Neural progenitor cell (in vitro differentiated cells): ENCODE measurements at regions not wholly inside any gene's neighbourhood (a gene's known extent, or its start where the extent isn't known, plus 50 kb on each side); places are given as distances from the start of the nearest gene placed in this dataset.

Source experiments
- DNase-seq: peaks from one replicate; pipeline ENCODE4 v3.0.0-alpha.2; 2016; ENCODE audit warnings: low spot score
- H2AFZ ChIP-seq: fragments of 200-600 bp; sonication (generic); replicated peaks from 2 replicates; pipeline ENCODE4 v1.6.1; 2016; ENCODE audit warnings: antibody characterized with exemption
- H3F3A ChIP-seq: fragments of 200-600 bp; sonication (generic); 2 replicates; pipeline ENCODE4 v1.6.1; 2016; ENCODE audit warnings: antibody characterized with exemption, low read depth
- H3K27ac ChIP-seq: fragments of 200-600 bp; sonication (generic); 2 replicates; pipeline ENCODE4 v1.5.1; 2016; ENCODE audit warnings: mild to moderate bottlenecking
- H3K27me3 ChIP-seq: fragments of 200-600 bp; sonication (generic); 2 replicates; pipeline ENCODE4 v1.6.1; 2016; ENCODE audit warnings: mild to moderate bottlenecking, moderate library complexity
- H3K36me3 ChIP-seq: fragments of 200-600 bp; sonication (generic); 2 replicates; pipeline ENCODE4 v1.5.1; 2016
- H3K4me1 ChIP-seq: fragments of 200-600 bp; sonication (generic); 2 replicates; pipeline ENCODE4 v1.6.1; 2016; ENCODE audit warnings: mixed run types
- H3K4me2 ChIP-seq: fragments of 200-600 bp; sonication (generic); 2 replicates; pipeline ENCODE4 v1.6.1; 2016
- H3K4me3 ChIP-seq: fragments of 200-600 bp; sonication (generic); 2 replicates; pipeline ENCODE4 v1.5.1; 2016
- H3K79me2 ChIP-seq: fragments of 200-600 bp; sonication (generic); 2 replicates; pipeline ENCODE4 v1.6.1; 2016; ENCODE audit warnings: low read depth
- H3K9ac ChIP-seq: fragments of 200-600 bp; sonication (generic); 2 replicates; pipeline ENCODE4 v1.6.1; 2016
- H3K9me3 ChIP-seq: fragments of 200-600 bp; sonication (generic); 2 replicates; pipeline ENCODE4 v1.5.1; 2016; ENCODE audit warnings: low read depth
- H4K20me1 ChIP-seq: fragments of 200-600 bp; sonication (generic); 2 replicates; pipeline ENCODE4 v1.6.1; 2016; ENCODE audit warnings: low read depth
- H3K27ac Mint-ChIP-seq: 3 replicates; pipeline ENCODE4 v1.8.0; 2021; ENCODE audit warnings: mixed read lengths
- H3K27me3 Mint-ChIP-seq: 2 replicates; pipeline ENCODE4 v1.8.0; 2022; ENCODE audit warnings: low read depth, mild to moderate bottlenecking, inconsistent platforms, moderate library complexity, mixed read lengths; ENCODE audit not compliant: insufficient read depth
- H3K36me3 Mint-ChIP-seq: 3 replicates; pipeline ENCODE4 v1.8.0; 2021; ENCODE audit warnings: mixed read lengths
- H3K4me1 Mint-ChIP-seq: 3 replicates; pipeline ENCODE4 v1.8.0; 2021; ENCODE audit warnings: mixed read lengths
- H3K4me3 Mint-ChIP-seq: 3 replicates; pipeline ENCODE4 v1.8.0; 2021; ENCODE audit warnings: mild to moderate bottlenecking, moderate library complexity, mixed read lengths
- H3K9me3 Mint-ChIP-seq: 3 replicates; pipeline ENCODE4 v1.8.0; 2020; ENCODE audit warnings: mixed read lengths
- CTCF ChIP-seq: fragments of 200-600 bp; sonication (generic); IDR thresholded peaks from 2 replicates; pipeline ENCODE4 v1.5.1; 2017; ENCODE audit warnings: antibody characterized with exemption, mild to moderate bottlenecking
- EZH2 ChIP-seq: fragments of 200-600 bp; sonication (generic); IDR thresholded peaks from 2 replicates; pipeline ENCODE4 v1.6.1; 2017; ENCODE audit warnings: antibody characterized with exemption, mild to moderate bottlenecking, moderate library complexity
- EZH2phosphoT487 ChIP-seq: fragments of 200-600 bp; sonication (generic); IDR thresholded peaks from 2 replicates; pipeline ENCODE4 v1.6.1; 2017; ENCODE audit warnings: antibody characterized with exemption

- peaks cover 3% of the 10 kb centered on the region for H3K9me3 Mint-ChIP-seq
These were observed 222.7 kb upstream of the MCHR2 start for GRCh38 chr6:100216760-100217159.

DNA sequence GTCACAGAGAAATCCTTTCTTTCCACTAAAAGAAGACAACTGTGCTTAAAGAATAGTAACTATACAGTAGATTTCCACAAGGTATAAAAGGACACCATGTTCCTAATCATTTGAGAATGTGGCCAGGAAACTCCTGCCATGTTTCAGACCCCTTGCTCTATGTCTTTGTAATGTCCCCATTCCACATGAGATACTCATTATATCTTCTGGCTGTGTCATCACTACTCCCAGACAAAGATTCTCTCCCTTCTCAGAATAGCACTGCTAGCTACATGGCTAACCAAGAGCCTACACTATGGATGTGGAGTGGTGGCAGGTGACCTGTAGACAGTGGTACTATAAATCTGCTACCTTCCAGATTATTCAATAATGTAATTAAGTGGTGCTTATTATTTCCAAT lies 218.1 kb upstream of the MCHR2 start:
- Histone ChIP-seq H3K9me3 (no peaks in the 10 kb centered on the region), H3K27ac (no peak overlapping the region), H3K4me1 (peaks cover 31% of the 10 kb centered on the region), H3K27me3 (no peaks in the 10 kb centered on the region), H3K9ac (no peak overlapping the region), H3F3A (peaks cover 15% of the 10 kb centered on the region), H3K79me2 (no peaks in the 10 kb centered on the region), H3K4me3 (no peak overlapping the region), H3K4me2 (no peak overlapping the region), H2AFZ (no peak overlapping the region), H4K20me1 (peaks cover 4% of the 10 kb centered on the region), H3K36me3 (no peaks in the 10 kb centered on the region)
- TF ChIP-seq EZH2phosphoT487 (no peak), CTCF (no peak), EZH2 (no peak)
- H3K27ac Mint-ChIP-seq, result no peak overlapping the region
- H3K4me3 Mint-ChIP-seq, result no peak overlapping the region
- H3K27me3 Mint-ChIP-seq, result peaks cover 15% of the 10 kb centered on the region
- DNase-seq, result no peak
- H3K36me3 Mint-ChIP-seq, result no peaks in the 10 kb centered on the region
- peaks cover 26% of the 10 kb centered on the region for H3K4me1 Mint-ChIP-seq
- H3K9me3 Mint-ChIP-seq, result no peaks in the 10 kb centered on the region

More at GRCh38 chr6:100216760-100217159, 222.7 kb upstream of the MCHR2 start:
- Histone ChIP-seq H3K36me3 (no peaks in the 10 kb centered on the region), H3K9me3 (no peaks in the 10 kb centered on the region), H3K79me2 (no peaks in the 10 kb centered on the region), H3K4me3 (no peak overlapping the region), H3K9ac (no peak overlapping the region), H3K4me1 (peaks cover 1% of the 10 kb centered on the region), H3F3A (no peaks in the 10 kb centered on the region), H3K27me3 (no peaks in the 10 kb centered on the region), H4K20me1 (no peaks in the 10 kb centered on the region), H2AFZ (no peak overlapping the region), H3K4me2 (no peak overlapping the region), H3K27ac (no peak overlapping the region)
- Mint-ChIP-seq H3K27me3 (peaks cover 10% of the 10 kb centered on the region), H3K4me3 (no peak overlapping the region), H3K27ac (no peak overlapping the region), H3K36me3 (no peaks in the 10 kb centered on the region), H3K4me1 (peaks cover 3% of the 10 kb centered on the region)
- TF ChIP-seq EZH2phosphoT487, result no peak
- TF ChIP-seq EZH2, result no peak
- no peak for TF ChIP-seq CTCF
- DNase-seq, result no peak

DNA sequence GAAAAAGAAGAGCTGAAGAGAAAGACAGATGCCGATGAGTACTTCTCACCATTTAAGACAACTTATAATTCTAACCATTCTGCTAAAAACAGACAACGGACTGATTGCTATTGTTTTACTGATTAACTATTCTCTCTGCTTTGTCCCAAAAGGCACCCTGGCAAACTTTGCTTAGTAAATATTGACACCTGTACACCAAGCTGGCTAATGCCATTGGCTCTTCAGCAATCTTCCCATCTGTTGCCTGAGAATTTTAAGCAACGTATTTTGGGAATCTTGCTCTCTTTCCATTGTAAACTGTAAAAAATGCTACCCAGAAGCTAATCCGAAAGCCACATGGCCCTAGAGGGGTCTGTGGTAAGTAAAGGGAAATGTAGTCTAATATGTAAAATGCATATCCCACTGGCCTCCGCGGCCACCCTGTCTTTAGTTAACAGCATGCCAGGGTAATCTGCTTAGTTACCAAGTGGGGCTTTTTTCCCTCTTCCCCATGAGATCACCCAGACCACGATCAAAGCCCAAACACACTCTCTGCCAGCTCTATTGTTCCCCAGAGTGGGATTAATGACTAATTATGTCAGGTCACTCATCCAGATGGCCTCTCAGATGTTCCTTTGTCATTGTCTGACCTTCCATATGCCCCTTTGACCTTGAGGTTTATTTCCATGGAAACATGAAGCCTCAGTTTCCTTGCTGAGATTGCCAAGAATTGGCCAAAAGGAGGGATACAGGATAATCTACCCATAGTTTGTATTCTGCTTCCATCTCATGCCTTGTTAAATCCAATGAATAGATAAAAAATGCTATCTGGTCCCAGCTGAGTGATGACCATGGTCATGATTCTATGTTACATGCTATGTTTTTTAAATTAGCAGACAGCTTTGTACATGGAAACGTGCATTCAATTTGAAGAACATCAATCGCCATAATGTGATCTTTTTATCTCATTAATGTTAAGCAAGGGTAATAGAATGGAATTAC lies 216.4 kb upstream of the MCHR2 start:
- Histone ChIP-seq H3K9me3 (no peaks in the 10 kb centered on the region), H3F3A (peaks cover 15% of the 10 kb centered on the region), H3K27me3 (no peaks in the 10 kb centered on the region), H3K4me2 (peak overlapping the region; percentile 51), H3K36me3 (no peaks in the 10 kb centered on the region), H3K9ac (no peak overlapping the region), H3K4me3 (no peak overlapping the region), H3K27ac (no peak overlapping the region), H3K4me1 (peaks cover 31% of the 10 kb centered on the region), H4K20me1 (peaks cover 4% of the 10 kb centered on the region), H3K79me2 (no peaks in the 10 kb centered on the region), H2AFZ (no peak overlapping the region)
- Mint-ChIP-seq H3K36me3 (no peaks in the 10 kb centered on the region), H3K27me3 (peaks cover 20% of the 10 kb centered on the region), H3K4me3 (no peak overlapping the region), H3K4me1 (peaks cover 26% of the 10 kb centered on the region), H3K9me3 (peaks cover 2% of the 10 kb centered on the region), H3K27ac (no peak overlapping the region)
- TF ChIP-seq CTCF (no peak), EZH2phosphoT487 (peak; percentile 78), EZH2 (no peak)
- peak; percentile 82 for DNase-seq
